K562 (cell line): ENCODE measurements at regions not wholly inside any gene's neighbourhood (a gene's known extent, or its start where the extent isn't known, plus 50 kb on each side); places are given as distances from the start of the nearest gene placed in this dataset.

Experiments
- ATAC-seq: fragments of 200-7000 bp; cut with Tn5 transposase; 3 replicates; pipeline ENCODE4 v1.9.1; 2020; ENCODE audit warnings: moderate library complexity
- BruUV-seq: library from RNA; stranded (reverse); fragments of 400-500 nt; replicated peaks from 2 replicates; lab custom pipeline; 2021; lab: Mats Ljungman, UMichigan
- CTCF ChIA-PET: fragments of 300-600 bp; formaldehyde crosslinking; extraction: SDS; loops from one replicate; lab custom pipeline; 2021; ENCODE audit warnings: low intra/inter-chr PET ratio; lab: Yijun Ruan, JAX
- POLR2A ChIA-PET: fragments of 300-600, 350-650 bp; sonication (Branson Sonifier 250); formaldehyde crosslinking; extraction: SDS; loops from one replicate; lab custom pipeline; 2021; ENCODE audit warnings: antibody characterized with exemption, inconsistent platforms; lab: Yijun Ruan, JAX
- DNase-seq, 4 experiments: peaks; one replicate each; pipeline versions ENCODE4 v3.0.0 to v3.0.0-alpha.2; 2011 to 2018; ENCODE audit warnings: low spot score in 3 of 4, mixed read lengths in 3 of 4; ENCODE audit errors: extremely low read depth in 1 of 4
- FAIRE-seq: peaks from 2 replicates; lab custom pipeline; 2011; peaks lifted over from hg19 to GRCh38; lab: Jason Lieb, UNC
- H2AFZ ChIP-seq: 2 replicates; pipeline ENCODE4 v1.6.0; 2011; ENCODE audit warnings: low read depth, low read length, control low read depth, inconsistent platforms
- H3K27ac ChIP-seq: fragments of 200-600 bp; 3 replicates; pipeline ENCODE4 v1.8.0; 2011; ENCODE audit warnings: low read depth, mild to moderate bottlenecking, control low read depth, inconsistent platforms, low read length, moderate library complexity, mixed read lengths; ENCODE audit errors: extremely low read depth
- H3K27me3 ChIP-seq, 2 experiments: fragments of 300-600 bp in 1 of 2; 2 replicates in 1 of 2; 3 replicates in 1 of 2; pipeline versions ENCODE4 v1.6.0 to v1.8.0; 2011; ENCODE audit warnings: inconsistent platforms in 2 of 2, low read length in 2 of 2, mild to moderate bottlenecking in 1 of 2, mixed read lengths in 1 of 2, moderate library complexity in 1 of 2; ENCODE audit not compliant: control insufficient read depth in 2 of 2, insufficient read depth in 2 of 2
- H3K36me3 ChIP-seq: fragments of 300-600 bp; 3 replicates; pipeline ENCODE4 v1.8.0; 2011; ENCODE audit warnings: mild to moderate bottlenecking, low read length, inconsistent platforms; ENCODE audit not compliant: control insufficient read depth, insufficient read depth
- H3K4me1 ChIP-seq, 2 experiments: fragments of 200-600 bp in 1 of 2; replicated peaks in 1 of 2; 2 replicates in 1 of 2; 3 replicates in 1 of 2; pipeline versions ENCODE4 v1.5.1 to v1.8.0; 2011; ENCODE audit warnings: inconsistent platforms in 2 of 2, low read length in 2 of 2, mild to moderate bottlenecking in 1 of 2, mixed read lengths in 1 of 2, moderate library complexity in 1 of 2; ENCODE audit not compliant: control insufficient read depth in 2 of 2, insufficient read depth in 2 of 2
- H3K4me2 ChIP-seq: 2 replicates; pipeline ENCODE4 v1.6.1; 2011; ENCODE audit warnings: low read length, control low read depth, inconsistent platforms, mixed read lengths; ENCODE audit not compliant: insufficient read depth
- H3K4me3 ChIP-seq: fragments of 200-600 bp; sonication (generic), shearing (Covaris generic); 2 replicates; pipeline ENCODE4 v1.5.1; 2016; ENCODE audit warnings: control low read depth, inconsistent platforms
- H3K79me2 ChIP-seq: fragments of 200-600 bp; 3 replicates; pipeline ENCODE4 v1.8.0; 2011; ENCODE audit warnings: low read length, inconsistent platforms; ENCODE audit not compliant: control insufficient read depth, insufficient read depth
- H3K9ac ChIP-seq, 2 experiments: 2 replicates each; pipeline versions ENCODE4 v1.6.0 to v1.6.1; 2011; ENCODE audit warnings: low read depth in 2 of 2, low read length in 2 of 2, control low read depth in 1 of 2, inconsistent platforms in 1 of 2, mild to moderate bottlenecking in 1 of 2, mixed read lengths in 1 of 2; ENCODE audit not compliant: insufficient read depth in 1 of 2
- H3K9me1 ChIP-seq: one replicate; pipeline ENCODE4 v1.6.0; 2011; ENCODE audit warnings: inconsistent platforms, mild to moderate bottlenecking, low read length, moderate library complexity; ENCODE audit not compliant: control insufficient read depth, insufficient read depth
- H3K9me3 ChIP-seq: replicated peaks from 2 replicates; pipeline ENCODE4 v1.5.1; 2011; ENCODE audit warnings: low read depth, low read length, inconsistent platforms; ENCODE audit not compliant: control insufficient read depth, insufficient read depth
- H4K20me1 ChIP-seq: replicated peaks from 2 replicates; pipeline ENCODE4 v1.6.1; 2011; ENCODE audit warnings: low read length, inconsistent platforms, mixed read lengths; ENCODE audit not compliant: control insufficient read depth, insufficient read depth
- BMI1 ChIP-seq: fragments of 150-350 bp; IDR thresholded peaks from 2 replicates; pipeline ENCODE4 v1.6.1; 2014; ENCODE audit warnings: low read length
- DEAF1 ChIP-seq: fragments of 450-650 bp; formaldehyde crosslinking; IDR thresholded peaks from 2 replicates; pipeline ENCODE4 v1.4.0; 2020; ENCODE audit warnings: mild to moderate bottlenecking, moderate library complexity
- ILF3 ChIP-seq: fragments of 450-650 bp; IDR thresholded peaks from 2 replicates; pipeline ENCODE4 v1.6.1; 2018; ENCODE audit warnings: antibody characterized with exemption, mild to moderate bottlenecking, moderate library complexity, borderline replicate concordance
- MCM3 ChIP-seq: fragments of 450-650 bp; IDR thresholded peaks from 2 replicates; pipeline ENCODE4 v1.6.1; 2016
- MGA ChIP-seq: fragments of 450-650 bp; IDR thresholded peaks from 2 replicates; pipeline ENCODE4 v1.6.1; 2016; ENCODE audit warnings: mild to moderate bottlenecking, moderate library complexity
- NELFE ChIP-seq: IDR thresholded peaks from 2 replicates; pipeline ENCODE4 v1.6.1; 2011; ENCODE audit warnings: mild to moderate bottlenecking; ENCODE audit not compliant: insufficient read depth, insufficient read length
- NFIC ChIP-seq: fragments of 450-650 bp; IDR thresholded peaks from 2 replicates; pipeline ENCODE4 v1.6.1; 2017; ENCODE audit warnings: mild to moderate bottlenecking, inconsistent platforms
- TCF7 ChIP-seq: sonication (generic); IDR thresholded peaks from 2 replicates; pipeline ENCODE4 v1.6.1; 2016; ENCODE audit warnings: antibody characterized with exemption, borderline replicate concordance
- WGBS: fragments of 100-300 bp; shearing (Covaris generic); methylation state at CpG from one replicate; pipeline ENCODE4 v1.1.6; 2016; ENCODE audit warnings: low coverage, mixed read lengths; ENCODE audit not compliant: insufficient coverage; ENCODE audit errors: missing lambda C conversion rate; 5-methylcytosine and 5-hydroxymethylcytosine counted together
- in situ Hi-C: fragments of 300-500 bp; cut with MboI; formaldehyde crosslinking; loops from 4 replicates; pipeline ENCODE4 v1.15.0; 2018; ENCODE audit warnings: inconsistent platforms, mixed read lengths
- intact Hi-C: fragments of 100-400 bp; cut with micrococcal nuclease; formaldehyde crosslinking; loops from 2 replicates; pipeline ENCODE4 v1.14.2; 2022

GRCh38 chr11:110812086-110812733, 100.0 kb upstream of the ARHGAP20 start:
- no peaks in the 10 kb centered on the region for H3K36me3 ChIP-seq
- no peak for DNase-seq
- no peaks in the 10 kb centered on the region for H3K27me3 ChIP-seq
- POLR2A ChIA-PET = no interaction called here
- no peak overlapping the region for H3K27ac ChIP-seq
- no peak for ATAC-seq
- in situ Hi-C loops (no loop called here), intact Hi-C loops (no loop called here)
- H4K20me1 ChIP-seq = no peaks in the 10 kb centered on the region
- H3K9me3 ChIP-seq = no peaks in the 10 kb centered on the region; the same call in 1 of the 2 replicates
- H3K9ac ChIP-seq = no peak overlapping the region
- H3K9me1 ChIP-seq = no peaks in the 10 kb centered on the region
- H3K4me3 ChIP-seq = no peak overlapping the region
- no peak overlapping the region for H2AFZ ChIP-seq
- H3K4me2 ChIP-seq = no peak overlapping the region
- FAIRE-seq = no peak
- no peaks in the 10 kb centered on the region for H3K4me1 ChIP-seq
- BruUV-seq = no TSS peak
- CTCF ChIA-PET = no interaction called here
- H3K79me2 ChIP-seq = no peaks in the 10 kb centered on the region
- 4% methylated on average over 5 of the region's 5 CpGs for WGBS
- TF ChIP-seq DEAF1 (CRISPR knock-in tag) (no peak), MCM3 (no peak), TCF7 (no peak), MGA (no peak), NFIC (no peak), ILF3 (no peak), BMI1 (no peak), NELFE (no peak)
